GM18907 (cell line): ENCODE measurements at regions not wholly inside any gene's neighbourhood (a gene's known extent, or its start where the extent isn't known, plus 50 kb on each side); places are given as distances from the start of the nearest gene placed in this dataset.
"Not testable (repeated sequence)": the region's sequence is repeated elsewhere in the genome, so short reads cannot be mapped to it uniquely, and the experiment has no call there.

Experiments
- ATAC-seq: cut with Tn5 transposase; IDR thresholded peaks from one replicate; pipeline ENCODE4 v1.9.1; 2021; ENCODE audit warnings: mild to moderate bottlenecking, moderate library complexity; ENCODE audit not compliant: unreplicated experiment

- ATAC-seq: not testable (repeated sequence)
Measured at GRCh38 chr3:192968901-192969300, 51.2 kb upstream of the MB21D2 start.

GRCh38 chr3:192980632-192981031, 63.0 kb upstream of the MB21D2 start:
- ATAC-seq: no peak

DNA sequence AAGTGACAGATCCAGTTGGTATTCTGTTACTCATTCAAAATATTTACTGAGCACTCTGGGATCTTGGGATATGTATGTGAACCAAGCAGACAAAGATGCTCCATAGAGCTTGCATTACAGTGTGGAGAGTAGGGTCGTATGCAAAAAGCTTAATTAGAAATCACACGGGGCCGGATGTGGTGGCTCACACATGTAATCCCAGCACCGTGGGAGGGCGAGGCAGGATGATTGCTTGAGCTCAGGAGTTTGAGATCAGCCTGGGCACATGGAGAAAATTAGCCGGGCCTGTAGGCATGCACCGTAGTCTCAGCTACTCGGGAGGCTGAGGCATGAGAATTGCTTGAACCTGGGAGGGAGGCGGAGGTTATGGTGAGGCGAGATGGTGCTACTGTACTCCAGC, 68.7 kb upstream of the MB21D2 start:
- ATAC-seq: no peak

DNA sequence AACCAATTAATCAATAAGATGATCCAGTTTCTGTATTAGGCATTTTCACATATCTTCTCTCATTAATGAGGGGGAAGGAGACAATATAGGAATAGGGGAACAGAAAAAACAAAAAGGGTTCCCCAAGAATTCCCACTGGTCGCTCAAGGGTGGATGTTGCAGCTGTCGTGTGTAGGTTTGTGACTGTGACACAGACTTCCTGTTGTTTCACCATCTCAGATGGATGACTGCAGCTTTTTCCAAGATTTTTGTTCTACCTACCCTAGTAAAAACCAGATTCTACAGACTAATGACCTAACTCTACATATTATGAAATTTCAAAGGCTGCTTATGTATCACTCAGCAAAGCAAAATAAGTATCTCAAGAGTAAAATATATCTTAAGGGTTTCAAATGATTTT, 73.7 kb upstream of the MB21D2 start:
- no peak for ATAC-seq

DNA sequence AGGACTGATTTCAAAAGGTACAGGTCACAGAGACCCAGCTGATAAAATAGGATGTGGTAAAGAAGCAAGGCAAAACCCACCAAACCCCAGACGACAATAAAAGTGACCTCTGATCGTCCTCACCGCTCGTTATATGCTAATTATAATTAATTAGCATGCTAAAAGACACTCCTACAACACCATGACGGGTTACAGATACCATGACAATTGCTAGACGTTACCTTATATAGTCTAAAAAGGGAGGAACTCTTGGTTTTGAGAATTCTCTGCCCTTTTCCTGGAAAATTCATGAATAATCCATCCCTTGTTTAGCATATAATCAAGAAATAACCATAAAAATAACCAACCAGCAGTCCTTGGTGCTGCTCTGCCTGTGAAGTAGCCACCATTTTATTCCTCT, 74.7 kb upstream of the MB21D2 start:
- ATAC-seq: no peak

DNA sequence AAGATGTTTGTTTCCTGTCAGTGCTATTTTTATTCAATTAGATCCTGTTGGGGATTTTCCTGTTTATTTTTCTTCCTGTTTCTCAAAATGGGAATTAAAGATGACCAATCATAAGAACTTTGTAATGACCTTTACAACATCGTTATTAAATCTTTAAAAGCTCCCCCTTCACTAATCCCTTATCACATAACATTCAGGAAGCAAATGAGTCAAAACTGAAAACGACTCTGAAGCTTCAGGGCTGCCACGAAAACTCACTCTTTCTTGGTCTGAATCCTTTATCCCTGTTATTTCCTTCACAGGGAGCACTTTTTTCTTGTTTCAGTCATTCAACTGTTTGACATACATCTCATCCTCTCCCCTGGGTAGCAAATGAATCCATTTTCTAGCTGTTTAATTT, 75.8 kb upstream of the MB21D2 start:
- no peak for ATAC-seq

DNA sequence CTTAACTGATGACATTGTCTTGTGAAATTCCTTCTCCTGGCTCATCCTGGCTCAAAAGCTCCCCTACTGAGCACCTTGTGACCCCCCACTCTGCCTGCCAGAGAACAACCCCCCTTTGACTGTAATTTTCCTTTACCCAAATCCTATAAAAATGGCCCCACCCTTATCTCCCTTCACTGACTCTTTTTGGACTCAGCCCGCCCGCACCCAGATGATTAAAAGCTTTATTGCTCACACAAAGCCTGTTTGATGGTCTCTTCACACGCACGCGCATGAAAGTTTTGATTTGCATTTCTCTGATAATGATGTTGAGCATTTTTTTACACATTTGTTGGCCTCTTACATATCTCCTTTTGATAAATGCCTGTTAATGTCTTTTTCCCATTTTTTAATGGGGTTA, 83.5 kb upstream of the MB21D2 start:
- ATAC-seq: not testable (repeated sequence)

DNA sequence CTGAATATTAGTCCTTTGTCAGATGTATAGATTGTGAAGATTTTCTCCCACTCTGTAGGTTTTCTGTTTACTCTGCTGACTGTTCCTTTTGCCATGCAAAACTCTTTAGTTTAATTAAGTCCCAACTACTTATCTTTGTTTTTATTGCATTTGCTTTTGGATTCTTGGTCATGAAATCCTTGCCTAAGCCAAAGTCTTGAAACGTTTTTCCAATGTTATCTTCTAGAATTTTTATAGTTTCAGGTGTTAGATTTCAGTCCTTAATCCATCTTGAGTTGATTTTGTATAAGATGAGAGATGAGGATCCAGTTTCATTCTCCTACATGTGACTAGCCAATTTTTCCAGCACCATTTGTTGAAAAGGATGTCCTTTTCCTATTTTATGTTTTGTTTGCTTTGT, 86.0 kb upstream of the MB21D2 start:
- not testable (repeated sequence) for ATAC-seq

- ATAC-seq: no peak
Measured at GRCh38 chr3:193008654-193009053, 91.0 kb upstream of the MB21D2 start.

DNA sequence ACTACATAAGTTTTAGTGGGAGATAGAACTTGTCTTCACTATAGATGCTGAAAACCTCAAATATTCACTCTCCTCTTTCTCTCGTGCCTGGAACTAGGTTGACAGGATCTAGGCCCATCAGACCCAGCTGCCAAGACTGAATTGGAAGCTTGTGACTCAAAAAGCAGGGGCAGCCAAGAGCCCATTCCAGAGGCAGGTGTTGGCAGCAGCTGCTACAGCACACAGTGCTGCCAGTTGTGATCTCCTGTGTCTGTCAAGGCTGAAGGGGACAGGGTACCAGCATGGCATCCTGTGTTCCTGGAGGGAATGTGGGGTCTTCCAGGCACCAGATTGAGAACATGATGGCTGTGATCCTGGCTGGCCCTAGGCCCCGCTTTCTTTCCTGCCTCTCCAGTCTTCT, 92.5 kb upstream of the MB21D2 start:
- ATAC-seq: no peak

DNA sequence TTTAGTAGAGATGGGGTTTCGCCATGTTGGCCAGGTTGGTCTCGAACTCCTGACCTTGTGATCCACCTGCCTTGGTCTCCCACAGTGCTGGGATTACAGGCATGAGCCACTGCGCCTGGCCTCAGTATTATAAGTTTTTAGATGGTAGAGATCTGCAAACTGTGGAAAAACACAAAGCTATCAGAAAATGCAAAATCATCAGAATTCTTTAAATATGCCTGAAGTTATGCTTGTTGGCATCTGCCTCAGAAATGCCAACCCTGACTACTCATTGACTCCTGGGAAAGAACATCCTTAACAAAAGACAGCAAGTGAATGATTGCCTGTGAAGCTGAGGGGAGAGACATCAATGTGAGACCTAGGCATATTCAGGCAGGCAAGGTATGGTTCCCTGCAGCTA, 94.3 kb upstream of the MB21D2 start:
- ATAC-seq: no peak

DNA sequence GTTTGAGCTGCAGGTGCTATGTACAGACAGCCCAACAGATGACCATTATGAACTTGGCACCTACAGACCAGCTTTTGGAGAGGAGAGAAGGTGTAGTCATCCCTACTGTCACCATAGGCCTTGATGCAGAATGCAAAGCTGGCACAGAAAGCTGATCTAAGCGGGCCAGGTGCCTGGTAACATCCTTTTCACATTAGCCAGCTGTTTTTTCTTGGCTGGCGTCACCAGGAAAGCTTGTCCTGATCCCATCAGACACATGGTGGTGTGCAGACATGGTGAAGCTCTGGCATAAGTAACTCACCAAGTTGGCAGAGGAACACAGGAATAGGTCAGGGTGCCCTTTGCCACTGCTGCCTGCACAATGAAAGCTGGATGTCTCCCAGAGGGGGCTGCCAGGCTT, 97.2 kb upstream of the MB21D2 start:
- ATAC-seq: no peak

GRCh38 chr3:193016437-193016901, 98.8 kb upstream of the MB21D2 start:
- no peak for ATAC-seq

GRCh38 chr3:193021506-193022010, 103.9 kb upstream of the MB21D2 start:
- ATAC-seq: no peak

GRCh38 chr3:193023218-193023617, 105.6 kb upstream of the MB21D2 start:
- ATAC-seq: no peak

- no peak for ATAC-seq
Measured at GRCh38 chr3:193028258-193028657, 110.6 kb upstream of the MB21D2 start.

GRCh38 chr3:193029800-193030199, 112.1 kb upstream of the MB21D2 start:
- no peak for ATAC-seq

DNA sequence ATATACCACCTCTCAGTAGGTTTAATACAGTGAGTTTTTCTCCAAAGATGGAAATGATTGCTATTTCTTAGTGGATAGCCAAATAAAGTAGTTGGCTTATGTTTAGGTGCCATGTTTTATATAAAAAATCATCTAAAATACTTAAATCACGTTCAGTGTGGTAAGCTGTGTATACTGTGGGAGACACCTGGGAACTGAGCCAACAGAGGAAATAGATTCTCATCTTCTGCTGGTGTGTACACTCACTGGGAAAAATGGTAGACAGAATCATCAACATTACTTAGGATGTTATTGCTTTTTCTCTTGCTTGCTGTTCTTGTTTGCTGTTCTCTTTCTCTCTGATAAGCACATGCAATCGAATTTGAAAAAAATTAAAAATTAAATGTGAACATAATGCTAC, 112.6 kb upstream of the MB21D2 start:
- no peak for ATAC-seq

- ATAC-seq: no peak
Measured at GRCh38 chr3:193031911-193032310, 114.3 kb upstream of the MB21D2 start.

DNA sequence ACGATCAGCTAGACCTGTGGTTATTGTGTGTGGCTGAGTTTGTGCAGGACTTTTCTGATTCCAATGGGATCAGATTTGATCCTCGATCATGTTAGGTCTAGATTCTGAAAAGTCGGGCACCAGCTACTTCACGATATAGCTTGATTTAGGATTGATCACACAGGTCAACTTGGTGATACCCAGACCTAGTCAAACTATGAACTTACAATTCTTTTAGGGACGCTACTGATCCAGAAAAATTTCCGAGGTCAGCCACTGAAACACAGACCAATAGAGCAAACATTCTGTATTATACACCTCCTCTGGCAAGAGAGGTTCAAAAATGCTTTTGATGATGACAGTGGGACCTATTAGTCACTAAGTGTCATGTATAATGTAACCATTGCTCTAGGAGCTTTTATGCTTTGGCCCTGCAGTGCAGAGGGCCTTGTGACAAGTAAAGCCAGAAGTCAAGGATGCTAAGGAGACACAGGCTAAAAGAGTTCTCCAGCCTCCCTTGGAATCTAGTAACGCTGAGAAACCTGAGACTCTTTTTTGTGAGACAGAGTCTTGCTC, 115.6 kb upstream of the MB21D2 start:
- no peak for ATAC-seq

GRCh38 chr3:193037828-193038227, 120.2 kb upstream of the MB21D2 start:
- ATAC-seq: not testable (repeated sequence)

GRCh38 chr3:193039058-193039457, 121.4 kb upstream of the MB21D2 start:
- no peak for ATAC-seq
